Esophagus squamous epithelium (tissue), 5 donors: ENCODE measurements at regions not wholly inside any gene's neighbourhood (a gene's known extent, or its start where the extent isn't known, plus 50 kb on each side); places are given as distances from the start of the nearest gene placed in this dataset.

ENCODE experiments used
- DNase-seq: peaks from one replicate; lab custom pipeline; 2025; lab: John Stamatoyannopoulos, UW
- H3K27ac ChIP-seq, 4 donors: fragments of 200-600 bp; sonication (generic); one replicate each; pipeline ENCODE4 v1.5.1; 2016 to 2019; ENCODE audit warnings: mild to moderate bottlenecking in 1 of 4
- H3K27me3 ChIP-seq, 4 donors: fragments of 200-600 bp; sonication (generic); 1 replicate in 3 of 4; 2 replicates in 1 of 4; pipeline versions ENCODE4 v1.5.1 to v1.6.0; 2017 to 2021; ENCODE audit warnings: antibody characterized with exemption in 1 of 4
- H3K36me3 ChIP-seq, 3 donors: fragments of 200-600 bp; sonication (generic); one replicate each; pipeline ENCODE4 v1.5.1; 2016 to 2019
- H3K4me1 ChIP-seq, 3 donors: fragments of 200-600 bp; sonication (generic); one replicate each; pipeline ENCODE4 v1.5.1; 2017 to 2019
- H3K4me3 ChIP-seq, 4 donors: fragments of 200-600 bp; sonication (generic); 1 replicate in 3 of 4; 2 replicates in 1 of 4; pipeline ENCODE4 v1.5.1; 2016 to 2019; ENCODE audit warnings: mild to moderate bottlenecking in 2 of 4, moderate library complexity in 1 of 4
- H3K9me3 ChIP-seq, 3 donors: fragments of 200-600 bp; sonication (generic); one replicate each; pipeline ENCODE4 v1.5.1; 2016 to 2019
- CTCF ChIP-seq, 6 experiments: fragments of 450-650 bp in 4 of 6; fragments of 200-600 bp in 2 of 6; sonication (generic) in 2 of 6; IDR thresholded peaks; one replicate each; pipeline ENCODE4 v1.5.1; 2016 to 2019; ENCODE audit warnings: antibody characterized with exemption in 6 of 6, mild to moderate bottlenecking in 4 of 6, moderate library complexity in 4 of 6
- POLR2A ChIP-seq, 4 donors: fragments of 450-650 bp; IDR thresholded peaks; one replicate each; pipeline ENCODE4 v1.6.1; 2017; ENCODE audit warnings: antibody characterized with exemption in 4 of 4, mild to moderate bottlenecking in 4 of 4, moderate library complexity in 3 of 4
- WGBS, 2 donors: methylation state at CpG; one replicate each; pipeline ENCODE4 v1.1.5; 2018; 5-methylcytosine and 5-hydroxymethylcytosine counted together
- intact Hi-C: fragments of 100-400 bp; cut with DNase I; formaldehyde crosslinking; loops from one replicate; pipeline ENCODE4 v1.15.0; 2022
- donor health status: DM: yes; HTN: yes; CAD: no.

- DNase-seq, result no peak
- Histone ChIP-seq H3K27me3 (no peaks in the 10 kb centered on the region), H3K36me3 (no peaks in the 10 kb centered on the region), H3K27ac (no peak overlapping the region), H3K9me3 (no peaks in the 10 kb centered on the region), H3K4me1 (peaks cover 0 to 14% (median 0%) of the 10 kb centered on the region in 3 donors), H3K4me3 (no peak overlapping the region)
- intact Hi-C loops, result no loop called here
- WGBS, 2 donors, result 19 to 33% methylated on average over 3 of the region's 3 CpGs
- TF ChIP-seq POLR2A (IDR thresholded peaks at IDR 0.05), result no peak
- no peak for TF ChIP-seq CTCF (IDR thresholded peaks at IDR 0.05)
These were observed 209.8 kb upstream of the RHOBTB1 start for GRCh38 chr10:61153771-61154170.

GRCh38 chr10:61151059-61151458 is 207.1 kb upstream of the RHOBTB1 start:
- intact Hi-C loops, result no loop called here
- Histone ChIP-seq H3K4me1 (peaks cover 0 to 14% (median 0%) of the 10 kb centered on the region in 3 donors), H3K9me3 (no peaks in the 10 kb centered on the region), H3K27me3 (no peaks in the 10 kb centered on the region), H3K36me3 (no peaks in the 10 kb centered on the region), H3K4me3 (no peak overlapping the region), H3K27ac (no peak overlapping the region)
- no peak for TF ChIP-seq POLR2A (IDR thresholded peaks at IDR 0.05)
- TF ChIP-seq CTCF (IDR thresholded peaks at IDR 0.05), result no peak
- 84 to 90% methylated on average over 1 of the region's 1 CpG for WGBS, 2 donors
- DNase-seq, result no peak

GRCh38 chr10:61148451-61148850 is 204.5 kb upstream of the RHOBTB1 start:
- intact Hi-C loops, result no loop called here

GRCh38 chr10:61142987-61143386 is 199.0 kb upstream of the RHOBTB1 start:
- TF ChIP-seq CTCF (IDR thresholded peaks at IDR 0.05), result no peak
- no peak for TF ChIP-seq POLR2A (IDR thresholded peaks at IDR 0.05)
- no peak for DNase-seq
- Histone ChIP-seq H3K4me1 (peaks cover 0 to 8% (median 0%) of the 10 kb centered on the region in 3 donors), H3K9me3 (no peaks in the 10 kb centered on the region), H3K36me3 (no peaks in the 10 kb centered on the region), H3K4me3 (no peak overlapping the region), H3K27me3 (no peaks in the 10 kb centered on the region), H3K27ac (no peak overlapping the region)
- WGBS, 2 donors, result 68 to 86% methylated on average over 1 of the region's 1 CpG
- intact Hi-C loops, result no loop called here

More at GRCh38 chr10:61148451-61148850, 204.5 kb upstream of the RHOBTB1 start:
- H3K4me3 ChIP-seq, result no peak overlapping the region
- no peaks in the 10 kb centered on the region for H3K9me3 ChIP-seq
- H3K4me1 ChIP-seq, result peaks cover 0 to 4% (median 0%) of the 10 kb centered on the region in 3 donors
- H3K36me3 ChIP-seq, result no peaks in the 10 kb centered on the region
- no peak overlapping the region for H3K27ac ChIP-seq
- TF ChIP-seq POLR2A (IDR thresholded peaks at IDR 0.05) (no peak), CTCF (IDR thresholded peaks at IDR 0.05) (no peak)
- H3K27me3 ChIP-seq, result no peaks in the 10 kb centered on the region
- no peak for DNase-seq

- WGBS, 2 donors, result 15 to 17% methylated on average over 7 of the region's 7 CpGs
- no peak for TF ChIP-seq POLR2A (IDR thresholded peaks at IDR 0.05)
- peak; percentile 20 to 69 (median 58) for TF ChIP-seq CTCF (IDR thresholded peaks at IDR 0.05)
- Histone ChIP-seq H3K27me3 (no peaks in the 10 kb centered on the region), H3K27ac (no peak overlapping the region), H3K9me3 (no peaks in the 10 kb centered on the region), H3K4me1 (peaks cover 0 to 8% (median 0%) of the 10 kb centered on the region in 3 donors), H3K36me3 (no peaks in the 10 kb centered on the region), H3K4me3 (no peak overlapping the region)
- DNase-seq, result no peak
- intact Hi-C loops, result no loop called here
These were observed 196.9 kb upstream of the RHOBTB1 start for GRCh38 chr10:61140765-61141392.
